HL-60 (cell line): ENCODE measurements at regions not wholly inside any gene's neighbourhood (a gene's known extent, or its start where the extent isn't known, plus 50 kb on each side); places are given as distances from the start of the nearest gene placed in this dataset.

Experiments
- DNase-seq, 2 experiments: peaks; one replicate each; pipeline ENCODE4 v3.0.0-alpha.2; 2010 to 2020; ENCODE audit warnings: low read depth in 1 of 2, low spot score in 1 of 2
- H3K27ac ChIP-seq: fragments of 250-450 bp; sonication (Bioruptor Pico); replicated peaks from 2 replicates; pipeline ENCODE4 v1.5.1; 2020; ENCODE audit warnings: mild to moderate bottlenecking, moderate library complexity
- H3K27me3 ChIP-seq: fragments of 250-450 bp; sonication (Bioruptor Pico); 2 replicates; pipeline ENCODE4 v1.5.1; 2021; ENCODE audit warnings: mild to moderate bottlenecking, moderate library complexity; ENCODE audit not compliant: insufficient read depth, poor library complexity, severe bottlenecking
- H3K4me3 ChIP-seq: replicated peaks from 2 replicates; pipeline ENCODE4 v1.5.1; 2011; ENCODE audit warnings: mild to moderate bottlenecking, control low read depth, low read length; ENCODE audit not compliant: insufficient read depth
- CTCF ChIP-seq: IDR thresholded peaks from one replicate; pipeline ENCODE4 v1.5.1; 2011; ENCODE audit warnings: low read length, control low read depth, inconsistent platforms; ENCODE audit not compliant: insufficient read depth
- GABPA ChIP-seq: IDR thresholded peaks from 2 replicates; pipeline ENCODE4 v1.6.1; 2012; ENCODE audit warnings: low read depth
- POLR2AphosphoS5 ChIP-seq: IDR thresholded peaks from 2 replicates; pipeline ENCODE4 v1.6.1; 2012; ENCODE audit warnings: low read depth
- REST ChIP-seq: IDR thresholded peaks from 2 replicates; pipeline ENCODE4 v1.6.1; 2012; ENCODE audit warnings: low read depth; ENCODE audit not compliant: insufficient replicate concordance
- SPI1 ChIP-seq: IDR thresholded peaks from 2 replicates; pipeline ENCODE4 v1.6.1; 2012; ENCODE audit warnings: low read depth, mild to moderate bottlenecking, borderline replicate concordance

DNA sequence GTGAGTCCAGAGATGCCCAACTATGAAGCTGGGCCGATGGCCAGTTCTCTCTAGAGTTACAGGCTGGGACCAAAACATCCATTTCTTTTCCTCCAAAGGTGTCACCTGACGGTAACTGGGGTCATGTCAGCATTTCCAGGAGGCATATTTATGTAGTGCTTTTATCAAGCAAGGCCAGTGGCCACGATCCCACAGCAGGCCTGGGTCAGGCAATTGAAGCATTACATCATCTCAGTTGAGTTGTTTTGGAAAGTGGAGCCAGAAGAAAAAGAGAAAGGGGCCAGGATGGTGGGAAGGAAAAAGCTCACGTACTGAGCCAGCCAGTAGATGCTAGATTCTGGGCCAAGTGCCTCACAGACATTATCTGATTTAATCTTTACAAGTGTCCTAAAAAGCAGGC, 73.9 kb upstream of the BRINP1 start:
- TF ChIP-seq REST (no peak), POLR2AphosphoS5 (no peak), CTCF (no peak), GABPA (no peak), SPI1 (no peak)
- Histone ChIP-seq H3K27ac (no peak overlapping the region), H3K4me3 (no peak overlapping the region), H3K27me3 (no peaks in the 10 kb centered on the region)
- no peak for DNase-seq

DNA sequence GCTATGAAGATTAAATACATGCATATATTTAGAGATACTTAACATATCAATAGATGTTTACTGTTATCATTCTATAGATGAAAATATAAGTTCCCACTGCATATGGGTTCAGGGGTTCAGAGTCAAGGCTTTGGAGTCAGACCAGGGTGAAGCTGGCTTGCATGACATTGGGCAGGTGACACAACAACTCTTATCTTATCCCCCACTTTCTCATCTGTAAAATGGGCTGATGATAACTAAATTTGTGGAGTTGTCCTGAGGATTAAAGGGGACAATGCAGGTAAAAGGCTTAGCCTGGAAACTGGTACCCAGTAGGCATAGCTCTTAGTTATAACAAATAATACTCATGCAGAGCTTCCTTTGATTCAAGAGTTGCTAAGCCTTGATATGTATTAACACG, 72.6 kb upstream of the BRINP1 start:
- no peak overlapping the region for H3K27ac ChIP-seq
- TF ChIP-seq GABPA (no peak), REST (no peak), POLR2AphosphoS5 (no peak), SPI1 (no peak), CTCF (no peak)
- no peak for DNase-seq
- H3K4me3 ChIP-seq = no peak overlapping the region
- no peaks in the 10 kb centered on the region for H3K27me3 ChIP-seq

- TF ChIP-seq REST (no peak), SPI1 (no peak), POLR2AphosphoS5 (no peak), CTCF (no peak), GABPA (no peak)
- Histone ChIP-seq H3K27me3 (no peaks in the 10 kb centered on the region), H3K4me3 (no peak overlapping the region), H3K27ac (no peak overlapping the region)
- DNase-seq = no peak
Measured at GRCh38 chr9:119441338-119441737, 72.1 kb upstream of the BRINP1 start.
